Muscle layer of duodenum (tissue), 2 donors: ENCODE measurements at regions not wholly inside any gene's neighbourhood (a gene's known extent, or its start where the extent isn't known, plus 50 kb on each side); places are given as distances from the start of the nearest gene placed in this dataset.

Source experiments
- H3K27ac ChIP-seq: one replicate; pipeline ENCODE4 v1.7.0; 2013; ENCODE audit warnings: mild to moderate bottlenecking, low read length
- H3K27me3 ChIP-seq: one replicate; pipeline ENCODE4 v1.7.0; 2013; ENCODE audit warnings: low read depth, mild to moderate bottlenecking, control low read depth, low read length
- H3K36me3 ChIP-seq, 2 donors: one replicate each; pipeline ENCODE4 v1.7.0; 2013; ENCODE audit warnings: low read length in 2 of 2, control low read depth in 1 of 2, mild to moderate bottlenecking in 1 of 2; ENCODE audit not compliant: insufficient read depth in 2 of 2, control insufficient read depth in 1 of 2
- H3K4me1 ChIP-seq, 2 donors: one replicate each; pipeline ENCODE4 v1.7.0; 2013; ENCODE audit warnings: low read length in 2 of 2, mild to moderate bottlenecking in 2 of 2, control low read depth in 1 of 2, moderate library complexity in 1 of 2; ENCODE audit not compliant: insufficient read depth in 2 of 2, control insufficient read depth in 1 of 2
- H3K4me3 ChIP-seq, 2 donors: one replicate each; pipeline ENCODE4 v1.7.0; 2013; ENCODE audit warnings: low read length in 2 of 2, low read depth in 1 of 2, mild to moderate bottlenecking in 1 of 2
- H3K9me3 ChIP-seq, 2 donors: one replicate each; pipeline ENCODE4 v1.7.0; 2013; ENCODE audit warnings: low read length in 2 of 2, control low read depth in 1 of 2, mild to moderate bottlenecking in 1 of 2; ENCODE audit not compliant: control insufficient read depth in 1 of 2
- donor health status: healthy.

- no peaks in the 10 kb centered on the region for H3K9me3 ChIP-seq
- H3K27me3 ChIP-seq: no peaks in the 10 kb centered on the region
- H3K27ac ChIP-seq: no peak overlapping the region
- no peaks in the 10 kb centered on the region for H3K36me3 ChIP-seq
- H3K4me1 ChIP-seq: no peaks in the 10 kb centered on the region
- H3K4me3 ChIP-seq: no peak overlapping the region
These were observed 719.4 kb upstream of the CELF4 start for GRCh38 chr18:38284972-38285371.

GRCh38 chr18:38263066-38263465, 697.5 kb upstream of the CELF4 start:
- Histone ChIP-seq H3K4me1 (no peaks in the 10 kb centered on the region), H3K4me3 (no peak overlapping the region), H3K36me3 (no peaks in the 10 kb centered on the region)

GRCh38 chr18:38262661-38263060, 697.1 kb upstream of the CELF4 start:
- no peak overlapping the region for H3K4me3 ChIP-seq
- H3K4me1 ChIP-seq: no peaks in the 10 kb centered on the region
- H3K27ac ChIP-seq: no peak overlapping the region
- no peaks in the 10 kb centered on the region for H3K36me3 ChIP-seq
- H3K27me3 ChIP-seq: no peaks in the 10 kb centered on the region
- H3K9me3 ChIP-seq: no peaks in the 10 kb centered on the region

More at GRCh38 chr18:38263066-38263465, 697.5 kb upstream of the CELF4 start:
- H3K27me3 ChIP-seq: no peaks in the 10 kb centered on the region
- no peak overlapping the region for H3K27ac ChIP-seq
- no peaks in the 10 kb centered on the region for H3K9me3 ChIP-seq

- H3K27ac ChIP-seq: no peak overlapping the region
These were observed 692.1 kb upstream of the CELF4 start for GRCh38 chr18:38257661-38258060.

GRCh38 chr18:38256366-38256765, 690.8 kb upstream of the CELF4 start:
- Histone ChIP-seq H3K9me3 (no peaks in the 10 kb centered on the region), H3K27me3 (no peaks in the 10 kb centered on the region), H3K4me3 (no peak overlapping the region), H3K36me3 (no peaks in the 10 kb centered on the region), H3K27ac (no peak overlapping the region), H3K4me1 (no peaks in the 10 kb centered on the region)

More at GRCh38 chr18:38257661-38258060, 692.1 kb upstream of the CELF4 start:
- H3K36me3 ChIP-seq: no peaks in the 10 kb centered on the region
- no peaks in the 10 kb centered on the region for H3K27me3 ChIP-seq
- H3K4me3 ChIP-seq: no peak overlapping the region
- no peaks in the 10 kb centered on the region for H3K9me3 ChIP-seq
- H3K4me1 ChIP-seq: no peaks in the 10 kb centered on the region

GRCh38 chr18:38250971-38251370, 685.4 kb upstream of the CELF4 start:
- no peak overlapping the region for H3K27ac ChIP-seq
- no peaks in the 10 kb centered on the region for H3K4me1 ChIP-seq
- H3K4me3 ChIP-seq: no peak overlapping the region
- no peaks in the 10 kb centered on the region for H3K27me3 ChIP-seq
- H3K9me3 ChIP-seq: no peaks in the 10 kb centered on the region
- no peaks in the 10 kb centered on the region for H3K36me3 ChIP-seq

GRCh38 chr18:38244480-38244879, 678.9 kb upstream of the CELF4 start:
- H3K27me3 ChIP-seq: no peaks in the 10 kb centered on the region
- no peak overlapping the region for H3K27ac ChIP-seq
- H3K4me3 ChIP-seq: no peak overlapping the region
- H3K4me1 ChIP-seq: no peaks in the 10 kb centered on the region
- H3K36me3 ChIP-seq: no peaks in the 10 kb centered on the region
- no peaks in the 10 kb centered on the region for H3K9me3 ChIP-seq

GRCh38 chr18:38243291-38243690, 677.7 kb upstream of the CELF4 start:
- Histone ChIP-seq H3K27ac (no peak overlapping the region), H3K9me3 (no peaks in the 10 kb centered on the region), H3K36me3 (no peaks in the 10 kb centered on the region), H3K27me3 (no peaks in the 10 kb centered on the region), H3K4me1 (no peaks in the 10 kb centered on the region), H3K4me3 (no peak overlapping the region)

- H3K4me1 ChIP-seq: no peaks in the 10 kb centered on the region
These were observed 676.1 kb upstream of the CELF4 start for GRCh38 chr18:38241736-38242135.

GRCh38 chr18:38241216-38241615, 675.6 kb upstream of the CELF4 start:
- Histone ChIP-seq H3K9me3 (no peaks in the 10 kb centered on the region), H3K27ac (no peak overlapping the region), H3K4me3 (no peak overlapping the region), H3K36me3 (no peaks in the 10 kb centered on the region), H3K4me1 (no peaks in the 10 kb centered on the region), H3K27me3 (no peaks in the 10 kb centered on the region)

More at GRCh38 chr18:38241736-38242135, 676.1 kb upstream of the CELF4 start:
- Histone ChIP-seq H3K27me3 (no peaks in the 10 kb centered on the region), H3K4me3 (no peak overlapping the region), H3K36me3 (no peaks in the 10 kb centered on the region), H3K9me3 (no peaks in the 10 kb centered on the region), H3K27ac (no peak overlapping the region)

- Histone ChIP-seq H3K9me3 (no peaks in the 10 kb centered on the region), H3K27ac (no peak overlapping the region), H3K4me1 (no peaks in the 10 kb centered on the region), H3K27me3 (no peaks in the 10 kb centered on the region), H3K4me3 (no peak overlapping the region), H3K36me3 (no peaks in the 10 kb centered on the region)
These were observed 674.0 kb upstream of the CELF4 start for GRCh38 chr18:38239606-38240005.

- Histone ChIP-seq H3K27ac (no peak overlapping the region), H3K4me1 (no peaks in the 10 kb centered on the region), H3K4me3 (no peak overlapping the region), H3K36me3 (no peaks in the 10 kb centered on the region), H3K9me3 (no peaks in the 10 kb centered on the region), H3K27me3 (no peaks in the 10 kb centered on the region)
These were observed 672.2 kb upstream of the CELF4 start for GRCh38 chr18:38237796-38238195.
